Stimulated activated CD4-positive, alpha-beta T cell treated with anti-CD3 and anti-CD28 coated beads, Interleukin-12 subunit alpha, Interleukin-12 subunit beta, amount 100 ng/mL, for 48 hours (primary cell): ENCODE measurements at regions not wholly inside any gene's neighbourhood (a gene's known extent, or its start where the extent isn't known, plus 50 kb on each side); places are given as distances from the start of the nearest gene placed in this dataset.
"Not testable (repeated sequence)": the region's sequence is repeated elsewhere in the genome, so short reads cannot be mapped to it uniquely, and the experiment has no call there.

Experiments used
- DNase-seq, 3 donors: peaks; one replicate each; pipeline ENCODE4 v3.0.0-alpha.2; 2020; ENCODE audit warnings: low read depth in 2 of 3, low spot score in 1 of 3

DNA sequence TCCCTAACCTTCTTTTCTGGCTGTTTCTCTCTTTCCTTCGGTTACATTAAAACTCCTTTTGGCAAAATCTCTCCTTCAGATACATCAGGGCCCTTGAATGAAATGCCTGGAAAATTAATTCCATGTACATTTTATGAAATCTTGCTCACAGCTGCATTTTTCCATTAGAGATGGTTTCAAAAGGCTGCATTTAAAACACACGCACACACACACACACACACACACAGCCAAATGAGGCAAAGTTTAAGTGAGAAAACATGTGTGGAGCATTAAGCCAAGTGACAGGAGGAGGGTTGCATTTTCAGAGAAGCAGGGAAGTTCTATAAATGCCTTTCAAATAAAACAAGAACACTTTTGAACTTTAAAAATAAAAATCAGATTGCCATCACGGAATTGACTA, 216.4 kb downstream of the LRIG3 start:
- no peak for DNase-seq

GRCh38 chr12:58704770-58705169, 215.5 kb downstream of the LRIG3 start:
- not testable (repeated sequence) for DNase-seq

DNA sequence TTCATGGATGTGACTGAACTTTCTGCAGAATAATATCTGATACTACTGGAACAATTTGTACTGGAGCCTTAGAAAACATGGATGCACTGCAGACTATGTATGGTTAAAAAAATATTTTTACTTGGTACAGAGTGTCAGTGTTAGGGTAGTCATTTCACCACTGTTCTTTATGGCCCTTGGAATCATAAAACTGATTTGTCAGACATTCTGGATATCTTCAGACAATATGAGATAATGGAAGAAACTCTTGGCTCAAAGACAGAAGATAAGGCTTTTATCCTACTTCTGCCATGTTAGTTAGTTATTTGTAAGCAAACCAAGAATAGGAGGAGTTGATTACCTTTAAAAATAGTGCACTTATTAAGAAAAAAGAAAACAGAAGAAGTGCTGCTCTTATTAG, 209.4 kb downstream of the LRIG3 start:
- DNase-seq = no peak

DNA sequence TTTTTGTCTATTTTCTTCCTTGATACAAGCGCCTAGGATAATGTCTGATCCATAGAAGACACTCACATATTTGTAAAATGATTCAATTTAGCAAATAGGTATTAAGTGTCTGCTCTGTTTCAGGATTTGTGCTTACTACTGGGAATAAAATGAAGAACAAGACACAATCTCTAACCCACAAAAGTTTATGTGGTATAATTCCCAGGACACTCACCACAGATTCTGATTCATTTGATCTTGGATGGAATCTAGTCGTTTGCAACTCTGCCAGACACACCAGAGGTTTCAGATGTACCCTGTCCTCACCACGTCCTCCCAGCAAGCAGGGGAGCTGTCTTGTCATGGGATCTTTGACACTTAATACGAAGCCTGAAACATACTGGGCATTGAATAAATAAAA, 208.3 kb downstream of the LRIG3 start:
- no peak for DNase-seq

- DNase-seq = no peak
Measured at GRCh38 chr12:58712976-58713375, 207.3 kb downstream of the LRIG3 start.

GRCh38 chr12:58719161-58719560, 201.1 kb downstream of the LRIG3 start:
- no peak for DNase-seq

DNA sequence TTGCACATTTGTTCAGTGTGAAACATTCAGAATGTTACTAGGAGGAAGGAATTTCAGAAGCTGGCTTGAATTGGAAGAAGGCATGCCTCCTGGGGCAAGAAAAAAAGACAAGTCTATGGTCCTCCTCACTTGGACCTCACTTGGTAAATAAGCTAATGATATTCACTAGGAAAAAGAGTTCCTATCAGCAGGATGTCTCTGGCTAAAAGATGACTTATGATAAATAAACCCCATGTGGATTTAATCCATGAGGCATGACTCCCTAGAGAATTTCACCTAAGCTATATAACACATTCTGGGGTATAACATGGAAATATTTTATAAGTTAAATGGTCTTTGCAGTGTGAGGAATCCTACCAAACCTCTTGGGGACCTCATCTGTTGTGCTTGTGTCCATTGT, 199.9 kb downstream of the LRIG3 start:
- DNase-seq = no peak

DNA sequence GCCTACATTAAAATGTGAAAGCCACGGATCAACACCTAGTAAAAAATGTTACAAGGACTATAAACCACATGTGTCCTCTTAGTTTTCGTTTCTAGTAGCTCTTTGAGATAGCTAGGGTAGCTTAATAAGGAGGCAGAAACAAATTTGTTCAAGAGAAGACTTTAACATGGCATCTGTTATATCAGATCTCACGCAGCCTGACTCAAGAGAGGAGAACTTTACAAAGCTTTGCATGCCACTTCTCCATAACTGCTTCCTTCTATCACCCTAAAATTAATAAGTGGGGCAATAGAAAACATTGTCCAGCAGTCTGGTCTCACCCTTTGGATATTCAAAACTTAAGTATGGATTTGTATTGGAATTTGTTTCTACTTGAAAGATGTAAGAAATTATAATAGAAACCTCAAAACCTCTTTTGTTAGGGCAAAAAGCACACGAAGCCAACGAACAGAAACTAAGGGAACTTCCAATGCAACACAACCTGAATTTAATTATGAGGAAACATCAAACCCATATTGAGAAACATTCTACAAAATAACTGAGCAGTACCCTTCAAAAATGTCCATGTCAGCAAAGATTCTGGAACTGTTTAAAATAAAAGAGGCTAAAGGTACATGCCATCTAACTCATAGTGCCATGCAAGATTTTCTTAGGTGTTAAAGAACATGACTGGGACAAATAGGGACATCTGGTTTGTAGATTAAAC, 194.8 kb downstream of the LRIG3 start:
- no peak for DNase-seq

DNA sequence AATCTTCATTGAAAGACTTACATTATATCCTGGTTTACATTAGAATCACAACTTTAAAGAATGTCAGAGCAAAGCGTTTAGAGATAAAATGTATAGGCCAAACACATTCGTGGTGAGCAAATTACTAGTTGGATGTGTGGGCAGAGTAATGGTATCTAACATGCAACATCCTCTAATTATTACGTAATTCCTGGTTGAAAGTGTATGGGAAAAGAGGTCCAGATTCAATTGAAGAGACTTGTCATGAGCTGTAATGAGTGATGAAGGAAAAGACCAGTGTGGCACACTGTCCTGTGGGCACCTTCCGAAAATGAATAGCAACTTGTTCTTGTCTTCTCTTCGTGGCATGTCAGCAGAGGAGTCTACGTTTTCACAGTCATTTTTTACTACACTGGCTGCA, 192.8 kb downstream of the LRIG3 start:
- DNase-seq = no peak

DNA sequence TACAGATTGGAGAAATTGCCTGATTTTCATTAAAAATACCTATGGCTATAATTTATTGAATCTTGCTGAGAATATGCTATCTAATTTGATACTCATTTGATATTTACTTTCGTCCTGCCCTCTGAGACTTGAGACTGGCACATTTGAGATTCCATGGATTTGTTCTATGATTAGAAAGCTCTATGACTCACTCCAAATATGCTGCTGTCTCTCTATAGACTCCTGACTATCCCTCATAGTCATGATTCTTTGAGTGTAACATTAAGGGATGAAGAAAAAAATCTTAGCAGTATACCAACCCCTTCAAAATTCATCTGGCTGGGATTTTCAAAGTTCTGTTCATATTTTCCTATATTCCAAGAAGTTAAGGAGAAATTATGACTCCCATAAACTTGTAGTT, 191.9 kb downstream of the LRIG3 start:
- DNase-seq = no peak

- no peak for DNase-seq
Measured at GRCh38 chr12:58731096-58731495, 189.2 kb downstream of the LRIG3 start.

DNA sequence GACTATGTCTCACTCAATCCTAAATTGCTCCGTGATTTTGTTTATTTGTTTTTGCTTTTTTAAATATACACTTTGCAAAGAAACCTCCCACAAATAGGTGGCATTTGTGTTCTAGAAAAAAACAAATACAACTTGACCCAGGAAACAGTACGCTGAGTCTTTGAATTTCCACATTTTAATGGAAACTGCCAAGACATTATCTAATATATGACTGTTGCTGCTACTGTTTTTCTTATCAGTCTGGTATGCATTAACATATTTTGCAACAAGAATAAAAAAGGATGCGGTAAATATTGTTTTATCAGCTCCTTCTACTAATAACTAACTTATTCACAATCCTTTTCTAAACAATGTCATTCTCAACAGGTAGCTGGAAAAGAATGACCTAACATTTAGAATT, 187.4 kb downstream of the LRIG3 start:
- DNase-seq = no peak

DNA sequence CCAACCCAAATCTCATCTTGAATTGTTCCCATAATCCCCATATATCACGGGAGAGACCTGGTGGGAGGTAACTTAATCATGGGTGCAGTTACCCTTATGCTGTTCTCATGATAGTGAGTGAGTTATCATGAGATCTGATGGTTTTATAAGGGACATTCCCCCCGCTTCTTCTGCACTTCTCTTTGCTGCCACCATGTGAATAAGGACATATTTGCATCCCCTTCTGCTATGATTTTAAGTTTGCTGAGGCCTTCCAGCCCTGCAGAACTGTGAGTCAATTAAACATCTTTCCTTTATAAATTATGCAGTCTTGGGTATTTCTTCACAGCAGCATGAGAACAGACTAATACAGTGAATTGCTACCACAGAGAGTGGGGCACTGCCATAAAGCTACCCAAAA, 179.1 kb downstream of the LRIG3 start:
- DNase-seq = no peak

GRCh38 chr12:58745348-58746125, 174.8 kb downstream of the LRIG3 start:
- DNase-seq = no peak

GRCh38 chr12:58747533-58747932, 172.8 kb downstream of the LRIG3 start:
- no peak for DNase-seq

DNA sequence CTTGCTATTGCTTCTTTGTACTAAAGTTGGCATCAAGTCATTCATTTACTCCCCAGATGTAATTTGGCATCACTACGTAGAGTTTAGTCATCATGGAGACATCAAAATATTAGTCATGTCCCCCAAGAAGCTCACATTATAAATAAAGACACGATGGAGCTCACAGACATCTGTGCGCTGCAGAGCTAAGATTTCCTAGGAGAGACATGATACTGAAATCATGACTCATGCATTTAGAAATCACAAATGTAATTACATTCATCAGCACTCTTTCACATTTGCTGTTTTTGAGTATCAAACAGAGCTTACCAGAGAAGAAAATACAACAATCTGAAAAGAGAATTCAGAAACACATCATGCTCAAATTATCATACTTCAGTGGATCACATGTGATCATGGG, 169.8 kb downstream of the LRIG3 start:
- no peak for DNase-seq

GRCh38 chr12:58757422-58757821, 162.9 kb downstream of the LRIG3 start:
- no peak for DNase-seq

DNA sequence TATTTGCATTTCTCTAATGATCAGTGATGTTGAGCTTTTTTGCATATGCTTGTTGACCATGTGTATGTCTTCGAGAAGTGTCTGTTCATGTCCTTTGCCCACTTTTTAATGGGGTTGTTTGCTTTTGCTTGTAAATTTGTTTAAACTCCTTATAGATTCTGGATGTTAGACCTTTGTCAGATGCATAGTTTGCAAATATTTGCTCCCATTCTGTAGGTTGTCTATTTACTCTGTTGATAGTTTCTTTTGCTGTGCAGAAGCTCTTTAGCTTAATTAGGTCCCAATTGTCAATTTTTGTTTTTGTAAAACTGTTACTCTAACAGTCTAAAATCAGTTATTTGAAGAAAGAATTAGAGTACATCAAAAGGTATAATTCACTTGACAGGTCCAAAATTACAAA, 160.6 kb downstream of the LRIG3 start:
- DNase-seq = not testable (repeated sequence)

- DNase-seq = no peak
Measured at GRCh38 chr12:58761308-58761707, 159.0 kb downstream of the LRIG3 start.

DNA sequence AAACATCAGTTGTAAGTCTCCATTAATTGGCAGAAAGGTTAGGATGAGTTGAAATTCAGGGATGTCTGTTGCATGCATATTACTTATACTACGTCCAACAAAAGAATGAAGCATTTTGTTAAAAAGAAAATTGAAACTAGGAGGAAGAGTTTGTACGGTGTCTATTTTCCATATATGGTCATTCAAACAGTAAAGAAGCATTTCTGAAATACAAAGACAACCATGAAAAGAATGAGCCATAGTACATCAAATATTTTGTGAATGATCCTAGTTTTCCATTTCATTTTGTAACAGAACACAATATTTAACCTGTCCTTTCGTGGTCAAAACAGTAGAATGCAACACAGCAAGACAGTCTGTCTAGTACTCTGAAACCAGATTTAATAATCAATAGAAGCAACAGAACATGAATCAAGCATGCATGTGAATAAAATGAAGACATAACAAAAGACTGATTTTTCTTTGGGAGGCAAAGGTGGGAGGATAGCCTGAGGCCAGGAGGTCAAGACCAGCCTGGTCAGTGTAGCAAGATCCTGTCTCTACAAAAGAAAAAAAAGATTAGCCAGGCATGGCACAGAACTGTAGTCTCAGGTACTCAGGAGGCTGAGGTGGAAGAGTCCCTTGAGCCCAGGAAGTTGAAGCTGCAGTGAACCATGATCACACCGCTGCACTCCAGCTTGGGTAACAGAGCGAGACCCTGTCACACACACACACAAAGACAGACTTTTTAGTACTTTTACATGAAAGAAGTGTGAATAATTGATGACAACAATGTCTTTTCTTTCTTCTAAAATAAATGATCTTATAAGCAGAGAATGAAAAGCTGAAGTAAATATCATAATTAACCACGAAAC, 156.0 kb downstream of the LRIG3 start:
- no peak for DNase-seq

- DNase-seq = no peak
Measured at GRCh38 chr12:58765076-58765475, 155.2 kb downstream of the LRIG3 start.
